HG03175 (cell line): ENCODE measurements at regions not wholly inside any gene's neighbourhood (a gene's known extent, or its start where the extent isn't known, plus 50 kb on each side); places are given as distances from the start of the nearest gene placed in this dataset.
"Not testable (repeated sequence)": the region's sequence is repeated elsewhere in the genome, so short reads cannot be mapped to it uniquely, and the experiment has no call there.

Experiments
- ATAC-seq: cut with Tn5 transposase; IDR thresholded peaks from one replicate; pipeline ENCODE4 v1.9.1; 2021; ENCODE audit warnings: mild to moderate bottlenecking, moderate library complexity; ENCODE audit not compliant: unreplicated experiment

DNA sequence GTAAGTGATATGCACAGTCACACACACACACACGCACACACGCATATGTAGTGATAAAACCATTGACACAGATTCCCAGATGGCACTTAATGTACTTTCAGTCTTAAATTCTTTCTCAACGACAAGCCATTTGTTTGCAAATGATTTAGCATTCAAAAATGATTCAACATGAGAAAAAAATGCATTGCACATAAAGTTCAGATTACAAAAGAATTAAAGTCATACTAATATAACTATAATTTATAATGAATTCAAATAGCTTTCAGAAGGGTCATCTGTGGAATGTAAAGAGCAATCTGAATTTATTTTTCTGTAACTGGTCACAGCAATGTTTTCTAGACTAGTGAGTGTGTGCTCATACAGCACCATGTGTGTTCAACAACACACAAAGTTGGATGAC, 521.6 kb upstream of the ZNF337 start:
- ATAC-seq, result no peak

DNA sequence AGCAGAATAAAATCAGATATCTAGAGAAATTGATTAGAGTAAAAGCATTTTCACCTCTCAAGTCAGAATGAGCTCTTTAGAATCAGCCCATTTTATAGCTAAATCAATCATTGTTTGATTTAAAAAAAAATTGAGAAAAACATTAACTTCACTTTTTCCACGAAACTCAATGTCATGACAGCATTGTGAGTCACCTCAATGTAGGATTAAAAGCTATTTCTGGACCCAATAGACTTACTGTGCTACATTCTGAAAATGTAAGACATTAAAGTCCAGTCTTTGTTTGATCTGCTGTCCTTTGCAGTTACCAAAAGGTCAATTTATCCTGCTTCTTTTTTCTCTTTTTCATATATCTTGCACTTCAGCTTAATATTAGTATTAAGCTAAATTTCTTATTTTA, 519.4 kb upstream of the ZNF337 start:
- no peak for ATAC-seq

DNA sequence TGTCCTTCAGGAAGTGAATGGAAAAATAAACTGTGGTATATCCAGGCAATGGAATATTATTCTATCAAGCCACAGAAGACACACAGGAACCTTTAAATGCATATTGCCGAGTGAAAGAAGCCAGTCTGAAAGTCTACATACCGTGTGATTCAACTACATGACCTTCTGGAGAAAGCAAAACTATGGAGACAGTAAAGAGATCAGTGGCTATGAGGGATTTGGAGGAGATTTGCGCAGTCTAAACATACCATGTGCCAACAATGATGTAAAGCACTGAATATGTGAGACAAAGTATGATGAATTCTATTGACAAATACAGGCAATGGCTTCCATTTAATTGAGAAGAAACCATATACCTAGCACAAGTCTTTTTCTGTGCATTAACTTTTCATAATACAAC, 518.3 kb upstream of the ZNF337 start:
- ATAC-seq, result no peak

DNA sequence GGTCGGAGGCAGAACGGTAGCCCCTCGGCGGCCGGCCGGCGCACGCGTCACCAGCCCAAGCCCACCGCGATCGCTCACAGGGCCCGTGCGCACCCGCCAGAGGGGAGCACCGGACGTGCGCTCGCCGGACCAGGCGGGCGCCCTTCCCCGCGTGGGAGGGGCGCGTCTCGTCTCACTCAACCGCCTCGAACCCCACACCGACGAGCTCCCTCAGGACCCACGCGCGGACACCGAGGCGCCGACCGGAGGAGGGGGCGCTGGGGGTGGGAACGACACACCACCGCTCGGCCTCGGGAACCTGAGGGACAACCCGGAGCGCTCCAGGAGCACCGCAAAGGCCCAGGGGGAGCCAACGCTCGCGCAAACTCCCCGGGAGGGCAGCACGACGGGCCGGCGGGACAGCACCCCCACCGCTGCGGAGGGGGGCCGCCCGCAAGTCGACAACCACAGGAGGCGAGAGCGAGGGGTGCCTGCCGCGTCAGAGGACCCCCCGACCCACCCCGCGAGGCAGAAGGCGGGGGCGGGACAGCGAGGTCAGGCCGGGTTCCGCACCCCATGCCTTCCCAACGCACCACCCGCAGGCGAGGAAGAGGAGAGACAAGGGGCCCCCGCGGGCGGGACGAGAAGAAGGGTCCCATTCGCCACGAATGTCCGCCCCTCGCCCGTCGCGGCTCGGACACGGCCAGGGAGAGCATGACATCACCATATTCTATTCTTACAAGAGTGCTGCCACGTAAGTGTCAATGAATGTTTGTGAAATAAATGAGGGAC, 512.7 kb upstream of the ZNF337 start:
- no peak for ATAC-seq

DNA sequence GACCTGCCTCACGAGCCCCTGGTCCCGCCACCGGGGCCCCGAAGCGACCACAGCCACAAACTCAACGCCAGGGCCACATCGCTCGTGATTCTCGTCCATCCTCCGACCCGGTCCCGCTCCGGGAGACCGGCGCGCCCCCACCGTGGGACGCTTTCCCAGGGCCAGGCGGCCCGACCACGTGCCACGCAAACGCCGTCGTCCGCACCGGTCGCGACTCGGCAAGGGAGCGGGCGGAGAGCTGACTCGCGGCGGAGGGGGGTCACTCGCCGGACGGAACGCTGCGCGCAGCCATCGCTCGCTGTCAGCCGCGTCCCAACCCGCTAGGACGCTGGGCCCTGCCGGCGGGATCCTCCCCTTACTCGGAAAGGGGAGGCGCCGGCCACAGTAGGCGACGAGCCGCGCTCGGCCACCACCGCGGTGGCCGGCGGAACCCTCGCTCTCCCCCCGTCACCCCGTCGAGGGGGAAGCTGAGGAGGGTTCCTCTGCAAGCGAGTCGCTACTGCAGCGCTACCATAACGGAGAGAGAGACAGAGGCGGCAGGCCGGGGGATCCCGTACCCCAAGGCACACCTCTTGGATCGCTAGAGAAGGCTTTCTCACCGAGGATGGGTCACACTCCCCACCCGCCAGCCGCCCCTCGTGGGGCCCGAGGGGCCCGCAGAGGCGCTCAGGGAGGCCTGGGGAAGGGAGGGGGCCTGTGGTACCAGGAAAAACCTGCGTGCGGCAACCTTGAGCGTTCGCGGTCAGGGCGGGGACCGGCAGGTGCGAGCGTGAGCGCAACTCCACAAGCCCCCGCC, 511.8 kb upstream of the ZNF337 start:
- ATAC-seq, result no peak

DNA sequence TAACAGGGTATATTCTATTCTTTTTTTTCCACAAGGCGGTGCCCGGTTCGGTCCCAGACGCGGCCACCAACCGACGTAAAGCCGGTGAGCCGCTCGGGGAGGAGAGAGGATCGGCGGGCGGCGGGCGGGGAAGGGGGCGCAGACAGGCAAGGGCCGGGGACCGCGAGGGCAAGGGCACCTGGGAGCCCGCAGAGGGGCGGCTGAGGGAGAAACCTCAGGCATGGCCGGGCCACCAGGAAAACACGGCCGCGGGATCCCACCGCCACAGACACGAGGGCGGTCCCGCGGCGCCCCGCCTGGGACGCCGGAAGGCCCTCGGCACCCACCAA, 511.3 kb upstream of the ZNF337 start:
- not testable (repeated sequence) for ATAC-seq

DNA sequence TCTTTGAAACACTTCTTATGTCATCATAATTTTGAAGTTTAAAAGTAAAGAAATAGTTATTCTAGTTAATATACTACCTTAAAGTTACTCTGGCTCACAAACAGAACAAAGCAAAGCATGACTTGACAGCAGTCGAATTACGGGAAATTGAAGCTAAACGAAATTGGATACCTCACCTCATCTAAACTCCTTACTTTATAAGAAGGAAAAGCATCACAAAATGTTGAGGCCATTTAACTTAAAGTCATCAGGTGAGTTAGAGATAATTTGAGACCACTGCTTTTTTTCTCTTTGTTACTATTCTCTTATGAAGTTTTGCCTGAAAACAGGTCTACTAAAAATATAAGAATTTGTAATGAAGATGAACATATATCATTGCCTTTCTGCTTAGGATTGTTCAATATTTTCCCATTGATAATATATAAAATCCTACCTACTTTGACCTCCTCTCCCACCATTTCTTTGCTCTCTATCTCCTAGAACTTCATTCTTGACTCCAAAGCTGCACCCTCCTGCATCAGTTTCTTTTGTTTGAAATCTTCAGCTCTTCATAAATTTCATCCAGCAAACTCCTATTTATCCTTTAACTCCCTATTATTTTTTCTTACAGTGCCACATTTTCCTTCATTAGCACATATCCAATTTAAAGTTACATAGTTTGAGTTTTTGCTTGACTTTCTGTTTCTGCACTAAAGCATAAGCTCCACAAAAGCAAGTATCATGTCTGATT, 510.7 kb upstream of the ZNF337 start:
- ATAC-seq, result no peak

DNA sequence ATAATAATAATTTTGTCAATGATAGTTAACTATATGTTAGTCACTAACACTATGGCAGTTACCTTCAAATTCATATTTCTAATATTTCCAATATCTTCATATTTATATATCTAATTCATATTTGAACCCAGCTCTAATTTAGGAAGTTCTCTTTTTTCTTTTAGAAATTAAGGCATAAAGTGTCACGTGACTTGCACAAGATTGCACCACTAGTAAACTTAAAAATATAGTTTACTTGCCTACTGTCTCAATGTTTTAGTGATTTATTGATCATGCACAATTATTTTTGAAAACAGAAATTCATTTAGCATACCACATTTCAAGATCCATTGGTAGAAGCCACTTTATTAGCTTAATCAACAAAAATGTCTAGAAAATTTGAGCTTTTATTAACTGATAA, 508.7 kb upstream of the ZNF337 start:
- ATAC-seq, result no peak

DNA sequence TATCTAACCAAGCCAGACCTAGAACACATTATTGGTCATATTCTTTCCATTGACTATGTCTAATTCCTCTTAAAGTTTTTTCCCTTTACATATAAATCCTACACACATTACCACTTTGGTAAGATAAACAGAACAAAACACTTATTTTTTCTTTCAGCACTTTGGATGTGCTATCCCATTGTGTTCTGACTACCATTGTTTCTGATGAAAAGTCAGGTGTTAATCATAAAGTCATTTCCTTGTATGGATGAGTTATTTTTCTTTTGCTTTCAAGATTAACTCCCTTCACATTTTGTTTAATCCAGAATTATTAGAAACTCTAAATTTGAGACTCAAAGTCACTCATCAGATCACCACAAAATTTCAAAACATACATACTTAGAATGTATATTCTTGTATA, 504.4 kb upstream of the ZNF337 start:
- not testable (repeated sequence) for ATAC-seq

DNA sequence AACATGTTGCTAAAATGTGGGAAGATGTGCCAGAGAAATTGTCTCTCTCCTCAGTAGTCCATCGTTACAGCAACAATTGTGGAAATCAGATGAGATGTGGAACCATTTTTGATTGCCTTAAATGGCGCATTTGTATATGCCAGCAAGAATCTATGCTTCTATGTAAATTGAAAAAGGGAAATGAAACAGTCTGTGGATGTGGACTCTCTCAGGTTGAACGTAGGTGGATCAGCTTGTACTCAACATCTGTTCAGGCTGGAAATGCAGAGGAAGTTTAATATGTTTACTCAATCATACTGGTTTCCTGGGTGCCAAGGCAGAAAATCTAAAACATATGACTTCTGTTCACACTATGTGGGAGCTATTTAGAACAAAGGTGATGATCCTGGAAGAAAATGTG, 490.7 kb upstream of the ZNF337 start:
- not testable (repeated sequence) for ATAC-seq

DNA sequence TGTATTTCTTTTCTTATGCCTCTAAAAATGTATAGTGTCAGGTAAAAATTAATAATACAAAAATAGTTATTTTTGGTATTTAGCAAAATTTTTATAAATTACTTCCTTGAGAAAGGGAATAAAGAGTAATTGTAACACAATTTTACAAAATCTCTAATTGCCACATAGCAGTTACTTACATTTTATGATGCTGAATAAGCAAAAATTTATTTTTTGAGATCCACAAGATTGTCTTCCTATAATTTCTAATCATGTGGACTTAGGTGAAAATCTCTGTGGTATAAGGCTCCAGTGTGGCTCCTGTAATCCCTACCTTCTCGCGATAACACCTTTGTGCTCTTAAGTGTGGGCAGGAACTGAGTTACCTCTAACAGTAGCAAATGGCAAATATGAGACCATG, 487.1 kb upstream of the ZNF337 start:
- ATAC-seq, result not testable (repeated sequence)

DNA sequence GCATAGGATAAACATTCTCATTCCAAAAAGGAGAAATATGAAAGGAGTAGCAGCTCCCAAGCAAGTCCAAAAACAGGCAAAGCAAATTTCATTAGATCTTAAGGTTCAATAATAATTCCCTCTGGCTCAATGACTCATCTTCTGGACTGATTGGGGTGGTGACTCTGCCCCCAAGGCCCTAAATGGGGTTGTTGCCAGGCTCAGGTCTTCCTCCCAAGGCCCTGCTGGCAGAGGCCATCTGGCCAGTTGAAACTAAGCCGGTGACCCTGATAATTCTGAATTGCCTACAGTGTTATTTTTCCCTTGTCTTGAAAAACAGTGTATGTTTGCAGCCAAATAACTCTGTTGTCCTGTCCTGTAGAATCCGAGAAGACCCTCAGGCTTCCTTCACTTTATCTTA, 484.7 kb upstream of the ZNF337 start:
- ATAC-seq, result not testable (repeated sequence)

DNA sequence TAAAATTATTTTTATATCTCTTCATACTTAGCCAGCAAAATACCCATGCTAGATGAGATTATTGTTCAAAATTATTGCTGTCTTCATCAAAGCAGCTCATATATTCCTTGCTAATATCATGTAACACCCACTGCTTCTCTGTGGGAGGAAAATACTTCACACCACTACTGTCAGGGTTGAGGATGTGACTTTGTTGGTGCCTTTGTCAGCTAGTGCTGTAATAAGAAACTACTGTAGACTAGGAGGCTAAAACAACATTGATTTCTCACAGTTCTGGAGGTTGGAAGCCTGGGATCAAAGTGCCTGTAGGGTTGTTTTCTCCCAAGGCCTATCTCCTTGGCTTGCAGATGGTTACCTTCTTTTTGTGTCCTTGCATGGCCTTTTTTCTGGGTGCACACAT, 475.2 kb upstream of the ZNF337 start:
- ATAC-seq, result not testable (repeated sequence)

DNA sequence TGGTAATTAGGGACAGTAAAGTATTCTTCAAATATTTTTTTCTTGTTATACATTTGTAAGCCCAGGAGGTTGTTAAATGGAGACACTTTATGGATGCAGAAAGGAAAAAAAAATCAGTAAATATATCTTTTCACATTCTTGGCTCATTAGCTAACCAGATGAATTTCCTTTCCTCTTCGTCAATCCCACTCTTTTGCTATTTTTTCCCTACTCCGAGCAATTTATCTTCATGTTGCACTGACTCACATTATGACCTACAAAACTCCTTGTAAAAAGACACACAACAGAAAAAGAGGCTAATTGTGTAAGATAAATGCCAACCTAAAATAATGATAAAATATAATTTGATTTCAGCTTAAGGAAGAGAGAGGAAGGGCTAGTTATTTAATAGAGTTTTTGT, 472.9 kb upstream of the ZNF337 start:
- no peak for ATAC-seq

DNA sequence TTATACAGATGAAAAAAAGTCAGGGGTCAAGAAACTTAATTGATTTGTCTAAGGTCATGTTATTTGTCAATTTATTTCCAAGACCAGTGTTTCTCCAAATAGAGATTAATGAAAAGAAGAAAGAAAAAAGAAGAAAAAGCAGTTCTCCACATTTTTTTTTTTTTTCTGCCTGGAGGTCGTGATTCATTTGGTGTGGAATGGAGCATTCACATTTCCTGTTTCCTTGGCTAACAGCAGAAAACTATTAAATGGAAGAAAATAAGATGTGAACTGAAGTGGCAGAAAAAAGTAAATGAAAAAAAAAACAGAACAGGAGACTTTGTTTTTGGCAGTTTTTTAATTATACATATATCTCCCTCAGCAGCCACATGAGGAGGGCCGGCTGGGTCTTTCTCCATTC, 470.8 kb upstream of the ZNF337 start:
- no peak for ATAC-seq

DNA sequence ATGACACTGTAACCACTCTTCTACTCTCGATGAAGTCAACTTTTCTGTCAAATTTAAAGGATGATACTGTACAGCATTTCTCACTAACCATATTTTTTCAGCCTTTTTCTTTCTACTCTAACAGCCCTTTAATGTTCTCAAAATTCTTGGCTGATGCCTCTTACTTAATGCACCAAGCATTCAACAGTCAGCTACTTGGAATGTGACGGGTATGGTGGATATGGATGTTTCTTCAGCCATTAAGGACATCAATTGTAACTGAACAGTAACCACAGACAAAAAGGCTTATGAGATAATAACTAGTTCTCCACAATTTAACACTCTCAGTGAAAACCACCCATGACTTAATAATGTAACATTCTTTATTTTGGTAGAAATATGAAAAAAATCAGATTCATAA, 467.2 kb upstream of the ZNF337 start:
- ATAC-seq, result no peak

DNA sequence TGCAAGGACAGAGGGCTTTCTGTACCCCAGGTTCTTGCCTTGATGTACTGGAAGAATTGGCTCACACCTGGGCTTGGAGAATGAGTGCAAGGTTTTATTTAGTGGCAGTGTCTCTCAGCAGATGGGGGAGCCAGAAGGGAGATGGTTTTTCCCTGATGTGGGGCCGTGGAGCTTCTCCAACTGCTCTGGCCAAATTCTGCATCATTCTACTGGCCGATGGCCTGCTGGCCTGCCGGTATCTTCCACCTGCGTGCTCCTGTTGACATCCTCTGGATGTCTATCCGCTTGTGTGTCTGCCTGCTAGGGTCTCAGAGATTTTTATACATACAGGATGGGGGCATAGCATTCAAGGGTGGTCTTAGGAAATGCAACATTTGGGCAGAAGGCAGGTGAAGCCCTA, 466.5 kb upstream of the ZNF337 start:
- ATAC-seq, result not testable (repeated sequence)

DNA sequence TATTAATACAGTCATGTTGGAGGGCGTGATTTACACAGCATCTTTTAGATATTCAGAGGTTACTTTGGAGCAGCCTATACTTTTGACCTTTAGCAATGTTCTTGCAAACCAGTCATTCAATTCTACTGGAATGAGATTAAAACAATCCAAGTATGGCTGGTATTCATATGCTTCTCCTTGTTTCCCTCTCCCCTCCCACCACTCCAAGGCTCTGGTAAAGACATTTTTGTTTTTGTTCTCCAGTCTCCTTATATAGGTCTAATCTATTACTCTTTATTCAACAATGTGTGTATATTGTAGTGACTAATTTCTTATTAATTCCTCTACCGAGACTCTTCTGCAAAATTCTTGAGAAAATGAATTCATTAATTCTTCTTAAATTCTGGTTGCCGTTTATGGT, 465.1 kb upstream of the ZNF337 start:
- ATAC-seq, result not testable (repeated sequence)

DNA sequence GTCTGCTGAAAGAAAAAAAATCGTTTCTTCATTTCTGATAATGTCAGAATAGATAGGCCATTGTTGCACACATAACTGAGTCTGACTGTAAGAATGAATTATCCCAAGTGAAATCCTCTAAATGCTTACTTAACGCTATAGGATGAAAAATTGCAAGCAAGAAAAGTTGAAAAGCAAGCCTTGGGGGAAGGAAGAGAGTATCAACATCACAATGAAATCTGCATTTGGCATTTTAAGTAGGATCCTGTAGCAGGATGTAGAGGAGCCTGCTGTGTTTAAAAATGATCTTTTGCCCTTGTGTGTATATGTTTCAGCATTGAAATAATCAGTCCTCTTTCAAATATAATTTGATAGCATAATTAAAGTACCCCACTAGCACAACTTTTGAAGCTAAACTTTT, 464.3 kb upstream of the ZNF337 start:
- not testable (repeated sequence) for ATAC-seq

DNA sequence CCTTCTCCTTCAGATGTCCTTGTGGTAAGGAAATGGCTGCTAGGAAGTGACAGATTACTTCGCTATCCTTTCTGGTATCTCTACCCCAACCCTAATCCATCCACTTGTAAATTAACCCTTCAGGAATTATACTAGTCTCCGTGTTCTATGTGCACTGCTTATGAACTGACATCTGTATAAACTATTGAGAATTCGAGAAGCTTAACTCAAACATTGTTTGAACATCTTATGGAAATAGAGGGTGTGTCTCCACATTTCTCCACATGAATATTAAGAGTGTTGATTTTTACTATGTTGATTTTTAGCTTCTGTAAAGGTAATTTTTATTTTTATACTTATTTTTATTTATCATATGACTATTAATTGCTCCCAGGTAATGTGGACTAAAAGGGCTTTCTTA, 457.6 kb upstream of the ZNF337 start:
- ATAC-seq, result no peak

DNA sequence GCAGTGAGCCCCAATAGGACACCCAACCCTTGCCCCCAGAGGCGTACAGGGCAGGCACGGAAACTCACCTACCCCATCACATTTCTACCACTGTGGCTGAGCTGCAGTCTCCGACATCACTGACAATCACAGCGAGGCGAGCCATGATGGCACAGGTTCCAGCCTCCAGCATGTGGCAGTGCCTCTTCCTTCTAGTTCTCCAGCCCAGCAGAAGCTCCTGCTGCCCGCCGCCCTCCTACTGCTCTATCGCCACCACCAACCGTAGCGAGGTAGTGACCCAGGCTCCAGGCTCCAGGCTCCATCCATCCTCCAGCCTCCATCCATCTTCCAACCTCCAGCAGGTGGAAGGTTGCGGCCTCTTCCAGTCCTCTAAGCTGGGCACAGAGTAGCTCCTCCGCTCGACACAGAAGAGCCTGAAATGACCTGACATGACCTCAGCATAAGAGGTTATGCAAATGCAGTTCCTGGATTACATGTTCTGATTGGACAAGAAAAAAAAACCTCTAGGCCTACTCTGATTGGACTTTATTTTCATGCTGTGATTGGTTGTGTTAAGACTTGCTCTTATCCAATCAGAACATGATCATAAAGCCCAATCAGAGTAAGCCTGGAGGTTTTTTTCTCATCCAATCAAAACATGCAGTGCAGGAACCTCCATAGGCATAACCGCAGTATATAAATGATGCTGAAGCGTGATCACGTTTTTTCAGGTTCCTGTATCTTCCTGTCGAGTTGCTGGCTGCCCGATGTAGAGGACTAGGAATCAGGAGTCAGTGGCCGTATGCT, 438.9 kb upstream of the ZNF337 start:
- no peak for ATAC-seq
